ENCODE measurements at regions not wholly inside any gene's neighbourhood (a gene's known extent, or its start where the extent isn't known, plus 50 kb on each side); places are given as distances from the start of the nearest gene placed in this dataset.

GRCh38 chr21:28543975-28544374, 448.7 kb downstream of the LTN1 start:
- no peaks in the 10 kb centered on the region for H3K27me3 ChIP-seq
- DNase-seq (no peak), ATAC-seq (no peak)
- H3K9me3 ChIP-seq, result no peaks in the 10 kb centered on the region
- no peak overlapping the region for H3K27ac ChIP-seq
- intact Hi-C loops (cut with DNase I), result no loop called here
- H3K4me1 ChIP-seq, result no peaks in the 10 kb centered on the region
- H3K4me3 ChIP-seq, result no peak overlapping the region
- TF ChIP-seq CTCF (IDR thresholded peaks at IDR 0.05), result no peak
- no peaks in the 10 kb centered on the region for H3K36me3 ChIP-seq

GRCh38 chr21:28541371-28542112, 451.1 kb downstream of the LTN1 start:
- no peak for TF ChIP-seq CTCF (IDR thresholded peaks at IDR 0.05)
- ATAC-seq, result no peak
- Histone ChIP-seq H3K36me3 (no peaks in the 10 kb centered on the region), H3K27me3 (no peaks in the 10 kb centered on the region), H3K9me3 (no peaks in the 10 kb centered on the region), H3K4me1 (no peaks in the 10 kb centered on the region), H3K4me3 (no peak overlapping the region), H3K27ac (no peak overlapping the region)
- no peak for DNase-seq
- intact Hi-C loops (cut with DNase I), result no loop called here

- H3K9me3 ChIP-seq, result no peaks in the 10 kb centered on the region
- no peak for ATAC-seq
- no peak for TF ChIP-seq CTCF (IDR thresholded peaks at IDR 0.05)
- intact Hi-C loops (cut with DNase I), result no loop called here
- no peaks in the 10 kb centered on the region for H3K27me3 ChIP-seq
- H3K27ac ChIP-seq, result no peak overlapping the region
- DNase-seq, result no peak
- no peaks in the 10 kb centered on the region for H3K4me1 ChIP-seq
- H3K36me3 ChIP-seq, result no peaks in the 10 kb centered on the region
- no peak overlapping the region for H3K4me3 ChIP-seq
These were observed 452.2 kb downstream of the LTN1 start for GRCh38 chr21:28540514-28540913.

DNA sequence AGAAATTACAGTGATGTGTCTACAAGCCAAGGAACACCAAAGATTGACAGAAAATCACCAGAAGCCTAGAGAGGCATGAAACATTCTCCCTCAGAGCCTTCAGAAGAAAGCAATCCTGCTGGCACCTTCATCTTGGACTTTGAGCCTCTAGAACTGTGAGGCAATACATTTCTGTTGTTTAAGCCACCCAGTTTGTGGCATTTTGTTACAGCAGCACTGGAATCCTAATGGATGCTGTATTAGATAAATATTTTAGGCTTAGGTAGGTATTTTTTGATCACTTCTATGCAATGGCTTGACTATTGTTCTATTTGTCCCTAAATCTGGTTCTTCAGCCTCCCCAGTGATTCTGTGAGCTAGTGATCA, 453.1 kb downstream of the LTN1 start:
- H3K9me3 ChIP-seq, result no peaks in the 10 kb centered on the region
- H3K27ac ChIP-seq, result no peak overlapping the region
- no peak overlapping the region for H3K4me3 ChIP-seq
- DNase-seq (no peak), ATAC-seq (no peak)
- no peaks in the 10 kb centered on the region for H3K4me1 ChIP-seq
- no peaks in the 10 kb centered on the region for H3K36me3 ChIP-seq
- intact Hi-C loops (cut with DNase I), result no loop called here
- TF ChIP-seq CTCF (IDR thresholded peaks at IDR 0.05), result no peak
- no peaks in the 10 kb centered on the region for H3K27me3 ChIP-seq

DNA sequence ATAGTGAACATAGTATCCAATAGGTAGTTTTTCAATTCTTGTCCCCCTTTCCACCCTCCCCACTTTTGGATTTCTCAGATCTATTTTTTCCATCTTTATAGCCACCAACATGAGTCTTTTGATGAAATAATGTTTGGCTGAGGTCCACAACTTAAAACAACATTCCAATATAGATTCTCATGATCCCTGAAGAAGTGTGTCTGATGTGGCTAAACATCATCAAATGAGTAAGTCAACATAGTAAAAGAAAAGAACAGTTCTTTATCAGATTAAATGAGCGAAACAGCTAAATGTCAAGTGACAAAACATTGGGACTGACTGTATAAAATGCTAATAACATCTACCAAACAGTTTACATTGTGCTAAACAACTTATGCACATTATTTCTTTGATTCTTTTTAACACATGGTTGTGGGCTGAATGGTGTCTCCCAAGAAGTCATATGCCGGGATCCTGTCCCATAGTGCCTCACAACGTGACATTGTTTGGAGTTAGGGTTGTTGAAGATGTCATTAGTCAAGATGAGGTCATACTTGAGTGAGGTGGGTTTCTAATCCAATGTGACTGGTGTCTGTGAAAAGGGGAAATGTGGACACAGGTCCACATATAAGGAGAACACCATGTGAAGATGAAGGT, 453.6 kb downstream of the LTN1 start:
- DNase-seq (no peak), ATAC-seq (no peak)
- intact Hi-C loops (cut with DNase I), result no loop called here
- Histone ChIP-seq H3K36me3 (no peaks in the 10 kb centered on the region), H3K27ac (no peak overlapping the region), H3K4me1 (no peaks in the 10 kb centered on the region), H3K27me3 (no peaks in the 10 kb centered on the region), H3K4me3 (no peak overlapping the region), H3K9me3 (no peaks in the 10 kb centered on the region)
- no peak for TF ChIP-seq CTCF (IDR thresholded peaks at IDR 0.05)

Measured in left lung (tissue), 4 donors.